RPMI8226 (cell line): ENCODE measurements at regions not wholly inside any gene's neighbourhood (a gene's known extent, or its start where the extent isn't known, plus 50 kb on each side); places are given as distances from the start of the nearest gene placed in this dataset.

Source experiments
- DNase-seq: peaks from one replicate; pipeline ENCODE4 v3.0.0-alpha.2; 2015

GRCh38 chr3:168342946-168343850, 247.5 kb upstream of the GOLIM4 start:
- DNase-seq: no peak

GRCh38 chr3:168341956-168342936, 246.5 kb upstream of the GOLIM4 start:
- no peak for DNase-seq

DNA sequence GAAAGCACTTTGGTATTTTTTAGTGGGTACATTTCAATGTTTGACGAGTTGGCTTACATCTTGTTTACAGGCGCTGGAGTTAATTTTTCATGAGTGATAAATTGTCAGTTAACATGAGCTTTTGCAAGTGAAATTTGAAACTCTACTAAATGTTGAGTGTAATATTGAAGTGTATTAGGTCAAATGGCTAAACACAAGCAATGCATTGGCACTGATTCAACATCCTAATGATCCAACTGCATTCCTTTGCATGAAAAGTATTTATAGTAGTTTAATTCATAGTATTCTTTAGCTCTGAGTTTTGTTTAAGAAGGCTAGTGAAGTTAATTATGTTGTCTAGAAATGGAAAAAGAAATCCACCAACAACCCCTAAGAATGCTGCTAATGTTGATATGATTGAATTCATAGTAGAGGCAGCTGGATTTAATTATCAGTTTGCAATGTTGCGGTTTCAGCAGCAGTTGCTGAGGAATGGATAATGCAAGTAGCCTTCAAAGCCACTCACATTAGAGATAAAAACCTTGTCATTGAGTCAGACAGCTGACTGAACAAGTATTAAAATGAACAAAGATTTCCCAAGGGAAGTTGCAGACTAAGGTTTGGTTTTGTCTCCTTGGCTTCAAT, 245.6 kb upstream of the GOLIM4 start:
- DNase-seq: no peak

- DNase-seq: no peak
Measured at GRCh38 chr3:168338161-168338560, 242.4 kb upstream of the GOLIM4 start.

- no peak for DNase-seq
Measured at GRCh38 chr3:168336276-168336675, 240.6 kb upstream of the GOLIM4 start.

- DNase-seq: no peak
Measured at GRCh38 chr3:168333410-168333935, 237.7 kb upstream of the GOLIM4 start.

DNA sequence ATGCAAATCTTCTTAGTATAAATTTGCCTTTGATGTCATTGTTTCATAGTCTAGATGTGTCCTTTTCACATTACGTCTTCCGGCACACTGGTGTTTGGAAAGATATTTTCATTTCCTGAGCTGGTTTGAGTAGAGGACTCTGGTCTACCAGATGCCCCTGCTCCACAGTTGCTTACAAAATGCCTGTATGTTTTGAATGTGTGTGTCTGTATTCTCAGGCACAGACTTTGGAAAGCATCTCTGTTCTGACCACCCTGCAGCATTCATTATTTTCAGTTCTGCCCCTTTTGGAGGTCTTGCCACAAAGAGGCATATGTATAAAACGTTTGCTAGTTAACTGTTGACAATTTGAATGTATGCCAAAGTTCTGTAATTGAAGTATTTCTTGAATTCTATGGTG, 236.0 kb upstream of the GOLIM4 start:
- DNase-seq: no peak

DNA sequence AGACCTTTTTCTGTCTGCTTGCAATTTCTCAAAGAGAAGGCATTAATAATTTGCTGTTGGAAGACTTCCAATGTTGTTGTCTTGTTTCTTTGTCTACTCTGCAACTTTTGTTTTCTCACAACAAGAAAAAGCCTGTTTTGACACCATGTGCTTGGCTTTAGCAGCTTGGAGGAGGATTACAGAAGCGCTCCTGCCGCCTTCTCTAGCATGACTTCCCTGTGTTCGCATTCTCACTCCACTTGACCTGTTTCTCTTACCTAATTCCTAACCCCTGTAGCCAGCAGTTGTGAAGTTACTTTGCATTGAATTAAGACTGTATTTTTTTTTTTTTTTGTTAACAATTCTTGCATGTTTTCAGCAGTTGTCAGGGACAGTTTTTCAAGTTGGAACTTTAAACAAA, 235.3 kb upstream of the GOLIM4 start:
- no peak for DNase-seq

DNA sequence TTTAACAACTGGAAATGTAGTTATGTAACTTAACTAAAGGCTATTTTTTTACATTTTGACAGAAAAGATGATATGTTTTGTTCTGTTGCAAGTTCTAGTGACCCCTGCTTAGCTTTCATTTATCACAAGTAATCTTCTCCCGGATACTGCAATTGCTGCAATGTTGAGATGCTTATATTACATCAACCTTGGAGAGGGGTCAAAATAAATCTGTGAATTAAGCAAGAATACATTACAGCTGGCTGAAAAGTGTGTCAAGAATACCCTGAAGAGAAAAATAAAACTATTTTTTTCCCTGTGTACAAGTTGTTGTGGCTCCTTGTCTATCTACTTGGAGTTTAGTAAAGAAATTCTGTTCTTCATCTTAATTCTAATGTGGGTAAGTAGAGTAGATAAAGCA, 232.1 kb upstream of the GOLIM4 start:
- no peak for DNase-seq

- DNase-seq: no peak
Measured at GRCh38 chr3:168325684-168326083, 230.0 kb upstream of the GOLIM4 start.

GRCh38 chr3:168322941-168323340, 227.2 kb upstream of the GOLIM4 start:
- DNase-seq: no peak

DNA sequence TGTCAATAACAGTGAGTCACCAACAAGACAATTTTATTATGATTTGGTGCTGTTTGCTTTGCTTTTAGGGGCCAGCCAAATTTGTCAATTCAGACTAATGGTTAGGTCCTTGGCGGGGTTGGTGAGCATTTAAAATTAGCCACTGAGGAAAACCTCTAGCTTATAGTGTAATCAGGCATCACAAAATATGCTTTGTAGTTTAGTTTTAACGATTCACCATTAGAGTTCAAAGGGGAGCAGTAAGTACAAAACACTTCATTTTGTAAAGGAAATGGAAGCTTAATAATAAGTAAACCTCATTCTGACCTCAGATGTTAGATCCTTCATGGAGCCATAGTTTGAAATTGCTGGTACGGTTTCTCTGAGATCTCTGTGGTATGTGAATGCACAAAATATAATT, 218.4 kb upstream of the GOLIM4 start:
- no peak for DNase-seq

DNA sequence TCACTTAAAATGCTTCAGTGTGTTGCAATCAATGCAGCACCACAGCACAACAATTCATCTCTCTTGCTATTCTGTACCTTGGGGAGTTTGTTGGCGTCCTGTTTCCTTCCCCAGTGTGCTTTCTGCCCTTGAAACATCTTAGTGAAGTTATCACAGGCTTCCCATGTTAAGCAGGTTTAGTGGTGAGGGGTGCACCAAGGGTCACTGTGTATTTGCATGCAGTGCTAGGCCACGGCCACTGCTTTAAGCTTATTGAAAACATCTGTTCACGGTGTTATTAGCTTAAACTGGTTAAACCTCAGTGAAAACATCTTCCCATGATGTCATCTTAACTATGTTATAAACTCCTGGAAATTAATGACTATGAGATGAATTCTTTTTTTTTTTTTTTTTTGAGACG, 217.3 kb upstream of the GOLIM4 start:
- no peak for DNase-seq

DNA sequence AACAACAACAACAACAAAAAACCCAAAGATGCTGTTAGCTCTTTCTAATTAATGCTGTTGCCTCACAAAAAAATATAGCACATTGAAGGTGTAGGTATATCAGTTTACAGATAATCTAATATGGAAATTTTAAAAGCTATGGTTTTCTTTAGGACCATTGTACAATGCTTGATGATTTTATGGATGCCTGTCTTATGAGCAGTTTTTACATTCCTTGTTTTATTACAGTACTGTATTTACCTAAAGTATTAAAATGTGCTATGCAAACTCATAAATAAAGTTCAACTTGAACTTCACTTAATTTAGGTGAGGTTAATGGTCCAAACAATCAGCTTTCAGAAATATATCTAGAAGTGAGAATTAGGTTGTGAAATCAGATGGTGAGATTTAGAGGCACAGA, 212.2 kb upstream of the GOLIM4 start:
- DNase-seq: no peak

DNA sequence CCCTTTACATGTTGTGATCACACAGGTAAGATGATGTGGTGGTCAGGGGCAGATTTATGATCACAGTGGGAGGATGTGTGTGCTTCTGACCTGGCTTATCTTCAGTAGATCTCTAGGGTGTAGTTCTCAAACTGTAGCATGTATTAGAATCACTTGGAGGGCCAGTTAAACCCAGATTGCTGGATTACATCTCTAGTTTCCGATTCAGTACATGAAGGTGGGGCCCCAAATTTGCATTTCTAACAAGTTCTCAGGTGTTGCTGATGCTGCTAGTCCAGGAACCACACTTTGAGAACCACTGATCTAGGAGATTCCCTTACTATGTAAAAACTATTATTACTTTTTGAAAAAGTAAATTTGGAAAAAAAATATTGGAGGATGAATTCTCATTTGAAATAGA, 199.3 kb upstream of the GOLIM4 start:
- no peak for DNase-seq

DNA sequence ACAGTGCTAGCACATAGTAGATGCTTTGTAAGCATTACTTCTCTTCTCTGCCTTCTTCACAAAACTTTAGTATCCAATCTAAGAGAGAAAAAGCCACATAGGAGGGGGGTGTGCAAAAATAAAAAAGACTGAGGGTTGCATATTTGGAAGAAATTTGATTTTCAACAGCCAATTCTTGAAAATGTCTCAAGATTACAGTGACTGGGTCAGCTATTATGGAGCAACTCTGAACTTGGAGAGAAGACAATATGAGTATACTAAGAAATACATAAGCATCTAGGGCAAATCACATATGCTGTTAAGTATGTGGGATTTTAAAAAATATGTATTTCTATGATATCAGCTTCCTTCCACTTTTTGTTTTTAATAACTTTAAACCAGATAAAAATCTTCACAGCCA, 196.6 kb upstream of the GOLIM4 start:
- DNase-seq: no peak

DNA sequence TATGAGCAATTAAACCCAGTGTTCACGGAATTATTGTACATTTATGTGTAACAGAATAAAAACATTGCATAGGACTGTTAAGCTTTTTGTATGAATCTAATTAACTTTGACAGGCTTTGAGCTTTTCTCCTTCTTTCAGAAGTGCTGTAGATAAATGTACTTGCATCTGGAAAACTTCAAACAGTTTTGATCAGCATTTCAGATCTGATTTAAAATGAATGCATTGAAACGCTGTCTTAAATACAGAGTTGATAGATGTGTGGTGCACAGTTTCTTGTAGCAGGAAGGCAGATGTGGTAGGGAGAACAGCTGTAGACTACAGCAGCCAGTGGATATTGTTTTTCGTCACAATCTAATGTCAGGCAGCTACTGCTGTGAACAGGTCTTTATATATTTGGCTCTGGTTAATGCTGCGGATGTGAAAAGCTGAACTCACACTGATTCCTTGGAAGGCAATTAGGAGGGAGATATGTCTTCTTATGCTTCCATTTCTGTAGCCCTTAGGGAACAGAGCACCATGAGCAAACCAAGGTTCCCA, 193.8 kb upstream of the GOLIM4 start:
- DNase-seq: no peak

GRCh38 chr3:168288511-168289401, 193.0 kb upstream of the GOLIM4 start:
- no peak for DNase-seq

GRCh38 chr3:168285506-168285905, 189.8 kb upstream of the GOLIM4 start:
- no peak for DNase-seq

DNA sequence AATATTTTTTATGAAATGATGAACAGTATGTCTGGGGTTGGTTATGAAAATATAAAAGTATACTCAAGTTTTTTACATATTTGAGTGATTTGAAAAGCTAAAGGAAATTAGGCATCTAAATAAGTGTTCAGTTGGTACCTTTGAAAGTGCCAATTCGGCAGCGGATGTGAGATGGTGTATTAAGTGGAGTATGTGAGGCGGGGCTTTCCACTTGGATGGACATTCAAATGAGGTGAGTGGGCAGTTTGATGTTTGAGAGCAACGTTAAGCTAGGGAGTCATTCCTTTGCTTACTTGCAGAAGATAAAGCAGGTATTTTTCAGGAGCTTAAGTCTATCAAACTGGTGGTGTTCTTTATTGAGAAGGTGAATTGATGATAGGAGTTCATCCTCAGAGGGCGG, 189.0 kb upstream of the GOLIM4 start:
- DNase-seq: no peak

- no peak for DNase-seq
Measured at GRCh38 chr3:168275662-168276061, 179.9 kb upstream of the GOLIM4 start.

DNA sequence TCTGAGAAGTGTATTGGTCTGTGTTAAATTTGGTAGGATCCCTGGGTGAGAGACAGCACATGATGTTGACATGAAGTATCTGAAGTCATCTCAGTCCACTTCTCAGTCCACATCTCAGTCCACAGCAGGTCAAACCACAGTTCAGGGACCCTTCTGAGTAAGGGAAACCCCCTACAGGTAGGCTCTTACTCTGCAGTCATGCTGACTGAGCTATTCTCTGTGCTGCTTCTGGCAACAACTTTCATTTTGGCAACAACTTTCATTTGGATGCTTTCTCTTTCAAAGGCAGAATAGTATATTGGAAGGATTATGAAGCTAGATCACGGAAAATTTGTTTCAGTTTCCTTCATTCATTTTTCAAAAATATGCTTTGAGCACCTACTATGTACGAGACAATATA, 178.2 kb upstream of the GOLIM4 start:
- DNase-seq: peak; percentile 51
